GM23338 (cell line): ENCODE measurements at regions not wholly inside any gene's neighbourhood (a gene's known extent, or its start where the extent isn't known, plus 50 kb on each side); places are given as distances from the start of the nearest gene placed in this dataset.

Source experiments
- ATAC-seq: fragments of 200-7000 bp; cut with Tn5 transposase; 3 replicates; pipeline ENCODE4 v1.9.1; 2020
- DNase-seq: peaks from one replicate; pipeline ENCODE4 v3.0.0-alpha.2; 2015; ENCODE audit warnings: low spot score
- H2AFZ ChIP-seq: fragments of 200-600 bp; sonication (generic); 2 replicates; pipeline ENCODE4 v1.8.0; 2016; ENCODE audit warnings: antibody characterized with exemption, mild to moderate bottlenecking, moderate library complexity
- H3F3A ChIP-seq: fragments of 200-600 bp; sonication (generic); replicated peaks from 2 replicates; pipeline ENCODE4 v1.8.0; 2017; ENCODE audit warnings: antibody characterized with exemption, mixed run types, low read depth
- H3K27ac ChIP-seq: fragments of 200-600 bp; sonication (generic); 2 replicates; pipeline ENCODE4 v1.6.1; 2016; ENCODE audit warnings: low read depth
- H3K27me3 ChIP-seq: fragments of 200-600 bp; sonication (generic); 2 replicates; pipeline ENCODE4 v1.8.0; 2016; ENCODE audit warnings: mild to moderate bottlenecking, mixed run types, moderate library complexity; ENCODE audit not compliant: insufficient read depth
- H3K36me3 ChIP-seq: fragments of 200-600 bp; sonication (generic); 2 replicates; pipeline ENCODE4 v1.8.0; 2016; ENCODE audit warnings: mild to moderate bottlenecking; ENCODE audit not compliant: insufficient read depth
- H3K4me1 ChIP-seq: fragments of 200-600 bp; sonication (generic); 2 replicates; pipeline ENCODE4 v1.8.0; 2016; ENCODE audit warnings: mild to moderate bottlenecking, moderate library complexity; ENCODE audit not compliant: insufficient read depth
- H3K4me2 ChIP-seq: fragments of 200-600 bp; sonication (generic); 2 replicates; pipeline ENCODE4 v1.7.1; 2017; ENCODE audit warnings: mixed run types
- H3K4me3 ChIP-seq: fragments of 200-600 bp; sonication (generic); 2 replicates; pipeline ENCODE4 v1.6.1; 2016; ENCODE audit warnings: mixed run types
- H3K79me2 ChIP-seq: fragments of 200-600 bp; sonication (generic); replicated peaks from 2 replicates; pipeline ENCODE4 v1.8.0; 2017; ENCODE audit warnings: mild to moderate bottlenecking; ENCODE audit not compliant: insufficient read depth
- H3K9me2 ChIP-seq: fragments of 200-600 bp; sonication (generic); 2 replicates; pipeline ENCODE4 v1.8.0; 2017; ENCODE audit not compliant: insufficient read depth
- H4K20me1 ChIP-seq: fragments of 200-600 bp; sonication (generic); replicated peaks from 2 replicates; pipeline ENCODE4 v1.8.0; 2017; ENCODE audit warnings: mild to moderate bottlenecking; ENCODE audit not compliant: insufficient read depth
- H3K27ac Mint-ChIP-seq: 2 replicates; pipeline ENCODE4 v1.8.0; 2020; ENCODE audit warnings: inconsistent platforms, mild to moderate bottlenecking, moderate library complexity, mixed read lengths
- H3K27me3 Mint-ChIP-seq: 3 replicates; pipeline ENCODE4 v1.8.0; 2022; ENCODE audit warnings: low read depth, mild to moderate bottlenecking, moderate library complexity, mixed read lengths, inconsistent platforms; ENCODE audit not compliant: insufficient read depth, poor library complexity
- H3K36me3 Mint-ChIP-seq: 3 replicates; pipeline ENCODE4 v1.8.0; 2021; ENCODE audit warnings: low read depth, mild to moderate bottlenecking, inconsistent platforms, moderate library complexity, mixed read lengths
- H3K4me1 Mint-ChIP-seq: 3 replicates; pipeline ENCODE4 v1.8.0; 2020; ENCODE audit warnings: mild to moderate bottlenecking, inconsistent platforms, mixed read lengths
- H3K4me3 Mint-ChIP-seq: 3 replicates; pipeline ENCODE4 v1.8.0; 2021; ENCODE audit warnings: moderate library complexity, mild to moderate bottlenecking, inconsistent platforms, mixed read lengths
- H3K9me3 Mint-ChIP-seq: 3 replicates; pipeline ENCODE4 v1.8.0; 2020; ENCODE audit warnings: moderate library complexity, mild to moderate bottlenecking, inconsistent platforms, mixed read lengths
- CREB1 ChIP-seq: fragments of 250-450 bp; sonication (Bioruptor Pico); IDR thresholded peaks from 2 replicates; pipeline ENCODE4 v1.5.0; 2020; ENCODE audit warnings: low read depth, mild to moderate bottlenecking, moderate library complexity
- EZH2 ChIP-seq: fragments of 200-600 bp; sonication (generic); IDR thresholded peaks from one replicate; pipeline ENCODE4 v1.8.0; 2017; ENCODE audit warnings: antibody characterized with exemption, mild to moderate bottlenecking, low read depth; ENCODE audit not compliant: unreplicated experiment
- REST ChIP-seq: IDR thresholded peaks from one replicate; pipeline ENCODE4 v1.6.1; 2018; ENCODE audit warnings: antibody characterized with exemption; ENCODE audit not compliant: unreplicated experiment
- STAT1 ChIP-seq: IDR thresholded peaks from one replicate; pipeline ENCODE4 v1.6.1; 2016; ENCODE audit warnings: antibody characterized with exemption; ENCODE audit not compliant: unreplicated experiment
- ZNF114 ChIP-seq: fragments of 250-450 bp; sonication (Bioruptor Pico); IDR thresholded peaks from 2 replicates; pipeline ENCODE4 v1.5.0; 2020; ENCODE audit warnings: mild to moderate bottlenecking, moderate library complexity
- ZNF331 ChIP-seq: fragments of 250-450 bp; sonication (Bioruptor Pico); IDR thresholded peaks from 2 replicates; pipeline ENCODE4 v1.5.0; 2020; ENCODE audit warnings: low read depth, mild to moderate bottlenecking, moderate library complexity
- ZNF462 ChIP-seq: fragments of 250-450 bp; sonication (Bioruptor Pico); IDR thresholded peaks from 2 replicates; pipeline ENCODE4 v1.5.0; 2020; ENCODE audit warnings: mild to moderate bottlenecking, moderate library complexity

DNA sequence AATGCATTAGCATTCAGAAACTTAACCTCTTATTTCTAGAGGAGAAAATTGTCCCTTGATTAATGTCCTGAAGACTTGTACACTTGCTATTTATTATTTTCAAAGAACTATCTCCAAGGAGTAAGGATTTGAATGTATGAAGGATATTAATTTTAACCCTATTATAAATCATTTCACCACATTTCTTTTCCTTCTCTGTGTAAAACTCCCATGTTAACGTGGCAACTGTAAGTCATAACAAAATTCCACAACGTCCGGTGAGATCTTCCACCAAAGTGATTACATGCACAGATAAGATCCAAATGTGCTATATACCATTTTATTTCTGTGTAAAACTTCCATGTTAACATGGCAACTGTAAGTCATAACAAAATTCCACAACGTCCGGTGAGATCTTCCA lies 229.1 kb upstream of the ARHGEF26 start (continued):
- TF ChIP-seq ZNF462 (no peak), STAT1 (no peak), CREB1 (no peak)

DNA sequence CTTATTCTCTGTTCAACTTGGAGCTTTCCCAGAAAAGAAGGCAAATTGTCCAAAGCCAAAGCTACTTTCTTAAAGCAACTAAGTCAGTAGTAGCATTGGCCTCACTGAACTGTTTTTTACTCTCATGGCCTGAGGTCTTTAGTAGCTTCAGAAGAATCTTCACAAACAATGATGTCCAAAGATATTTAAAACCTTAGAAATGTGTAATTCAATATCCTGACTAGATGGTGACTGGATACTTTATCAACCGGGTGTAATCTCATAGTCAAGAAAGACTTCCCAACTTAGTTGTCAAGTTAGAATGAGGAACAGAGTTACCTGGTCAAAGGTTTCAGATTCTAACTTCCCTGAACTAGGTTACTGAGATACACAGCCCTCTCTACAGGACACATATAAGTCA lies 226.3 kb upstream of the ARHGEF26 start:
- H2AFZ ChIP-seq = no peak overlapping the region
- Mint-ChIP-seq H3K4me3 (no peak overlapping the region), H3K27ac (no peak overlapping the region), H3K27me3 (no peaks in the 10 kb centered on the region), H3K36me3 (no peaks in the 10 kb centered on the region), H3K4me1 (peaks cover 6% of the 10 kb centered on the region; the same call in 2 of the 3 replicates), H3K9me3 (no peaks in the 10 kb centered on the region)
- H3F3A ChIP-seq = no peaks in the 10 kb centered on the region
- no peak overlapping the region for H3K27ac ChIP-seq
- H4K20me1 ChIP-seq = no peaks in the 10 kb centered on the region
- H3K4me3 ChIP-seq = no peak overlapping the region
- H3K4me1 ChIP-seq = no peaks in the 10 kb centered on the region
- no peak for ATAC-seq
- no peaks in the 10 kb centered on the region for H3K79me2 ChIP-seq
- no peaks in the 10 kb centered on the region for H3K27me3 ChIP-seq
- no peak for DNase-seq
- no peaks in the 10 kb centered on the region for H3K36me3 ChIP-seq
- H3K4me2 ChIP-seq = no peak overlapping the region
- H3K9me2 ChIP-seq = no peaks in the 10 kb centered on the region
- TF ChIP-seq ZNF462 (no peak), REST (no peak), ZNF114 (no peak), EZH2 (no peak), CREB1 (no peak), ZNF331 (CRISPR knock-in tag) (no peak)
